H1 (cell line): ENCODE measurements at regions not wholly inside any gene's neighbourhood (a gene's known extent, or its start where the extent isn't known, plus 50 kb on each side); places are given as distances from the start of the nearest gene placed in this dataset.

ENCODE experiments used
- CTCF ChIA-PET: fragments of 300-600 bp; sonication (Branson Sonifier 250); formaldehyde crosslinking; loops from one replicate; lab custom pipeline; 2021; ENCODE audit not compliant: partially characterized antibody; lab: Charles Lee
- POLR2A ChIA-PET: fragments of 300-600 bp; sonication (Branson Sonifier 250); formaldehyde crosslinking; loops from one replicate; lab custom pipeline; 2021; ENCODE audit warnings: inconsistent platforms; ENCODE audit not compliant: partially characterized antibody; lab: Charles Lee
- DNase-seq, 2 experiments: peaks; one replicate each; pipeline versions ENCODE4 v3.0.0 to v3.0.0-alpha.2; 2010 to 2022; ENCODE audit warnings: low spot score in 2 of 2, low read depth in 1 of 2, mixed read lengths in 1 of 2
- FAIRE-seq: peaks from 2 replicates; lab custom pipeline; 2011; peaks lifted over from hg19 to GRCh38; lab: Jason Lieb, UNC
- H2AFZ ChIP-seq: 2 replicates; pipeline ENCODE4 v1.8.1; 2012; ENCODE audit warnings: low read length, inconsistent platforms
- H2AK5ac ChIP-seq: 2 replicates; pipeline ENCODE4 v1.6.1; 2013; ENCODE audit warnings: low read depth, low read length
- H2BK120ac ChIP-seq: replicated peaks from 2 replicates; pipeline ENCODE3; 2013; ENCODE audit warnings: low read depth, low read length, inconsistent platforms
- H2BK12ac ChIP-seq: 2 replicates; pipeline ENCODE4 v1.6.1; 2013; ENCODE audit warnings: low read depth, low read length
- H2BK15ac ChIP-seq: 2 replicates; pipeline ENCODE4 v1.6.1; 2013; ENCODE audit warnings: low read length
- H2BK20ac ChIP-seq: 2 replicates; pipeline ENCODE4 v1.6.1; 2013; ENCODE audit warnings: low read length
- H2BK5ac ChIP-seq: 2 replicates; pipeline ENCODE4 v1.6.1; 2013; ENCODE audit warnings: low read depth, low read length
- H3K14ac ChIP-seq: 2 replicates; pipeline ENCODE4 v1.6.1; 2013; ENCODE audit warnings: inconsistent platforms; ENCODE audit not compliant: insufficient read length
- H3K18ac ChIP-seq: 2 replicates; pipeline ENCODE4 v1.6.1; 2013; ENCODE audit warnings: low read length; ENCODE audit errors: extremely low read depth
- H3K23ac ChIP-seq: 2 replicates; pipeline ENCODE4 v1.6.1; 2013; ENCODE audit warnings: inconsistent platforms; ENCODE audit not compliant: insufficient read length
- H3K23me2 ChIP-seq: 2 replicates; pipeline ENCODE4 v1.6.1; 2013; ENCODE audit warnings: low read depth, low read length
- H3K27ac ChIP-seq: 2 replicates; pipeline ENCODE4 v1.6.1; 2011; ENCODE audit warnings: low read depth, low read length, inconsistent platforms
- H3K27me3 ChIP-seq, 4 experiments: replicated peaks in 1 of 4; 1 replicate in 1 of 4; 2 replicates in 3 of 4; pipeline versions ENCODE4 v1.6.1 to v1.8.1; 2011 to 2013; ENCODE audit warnings: low read length in 3 of 4, mild to moderate bottlenecking in 3 of 4, inconsistent platforms in 2 of 4, mixed read lengths in 2 of 4, moderate library complexity in 1 of 4; ENCODE audit not compliant: control insufficient read depth in 3 of 4, insufficient read depth in 3 of 4; ENCODE audit errors: extremely low read depth in 1 of 4
- H3K36me3 ChIP-seq, 4 experiments: 2 replicates each; pipeline versions ENCODE4 v1.6.1 to v1.8.1; 2011 to 2013; ENCODE audit warnings: mild to moderate bottlenecking in 4 of 4, low read length in 3 of 4, moderate library complexity in 2 of 4, control low read depth in 1 of 4, inconsistent platforms in 1 of 4; ENCODE audit not compliant: insufficient read depth in 4 of 4, control insufficient read depth in 2 of 4
- H3K4ac ChIP-seq: replicated peaks from 2 replicates; pipeline ENCODE3; 2013; ENCODE audit warnings: low read length, low read depth, mixed read lengths, inconsistent platforms; ENCODE audit not compliant: insufficient read length
- H3K4me1 ChIP-seq, 4 experiments: replicated peaks in 1 of 4; 1 replicate in 1 of 4; 2 replicates in 3 of 4; pipeline versions ENCODE4 v1.6.1 to v1.8.1; 2011 to 2013; ENCODE audit warnings: low read length in 3 of 4, inconsistent platforms in 2 of 4, mixed read lengths in 1 of 4; ENCODE audit not compliant: insufficient read depth in 4 of 4, control insufficient read depth in 3 of 4
- H3K4me2 ChIP-seq, 2 experiments: 2 replicates each; pipeline versions ENCODE4 v1.6.1 to v1.8.1; 2011 to 2013; ENCODE audit warnings: low read depth in 2 of 2, low read length in 2 of 2, control low read depth in 1 of 2, inconsistent platforms in 1 of 2, mild to moderate bottlenecking in 1 of 2; ENCODE audit not compliant: insufficient read depth in 1 of 2
- H3K4me3 ChIP-seq, 4 experiments: fragments of 200-600, 300-600 bp in 1 of 4; sonication (generic), shearing (Covaris generic), sonication (Bioruptor Twin) in 1 of 4; 2 replicates each; pipeline versions ENCODE4 v1.5.1 to v1.8.1; 2011 to 2016; ENCODE audit warnings: low read length in 4 of 4, low read depth in 3 of 4, control low read depth in 2 of 4, inconsistent platforms in 2 of 4, mild to moderate bottlenecking in 2 of 4, mixed read lengths in 1 of 4, moderate library complexity in 1 of 4; ENCODE audit not compliant: insufficient read depth in 2 of 4; ENCODE audit errors: extremely low read depth in 1 of 4
- H3K56ac ChIP-seq: replicated peaks from 2 replicates; pipeline ENCODE3; 2013; ENCODE audit warnings: low read depth, mild to moderate bottlenecking, mixed read lengths, low read length, inconsistent platforms; ENCODE audit not compliant: insufficient read length
- H3K79me1 ChIP-seq: 2 replicates; pipeline ENCODE4 v1.6.1; 2013; ENCODE audit warnings: low read depth, low read length, control low read depth
- H3K79me2 ChIP-seq, 2 experiments: 2 replicates each; pipeline versions ENCODE4 v1.6.1 to v1.8.1; 2012 to 2013; ENCODE audit warnings: low read length in 2 of 2, mild to moderate bottlenecking in 2 of 2, inconsistent platforms in 1 of 2; ENCODE audit not compliant: insufficient read depth in 2 of 2, control insufficient read depth in 1 of 2
- H3K9ac ChIP-seq, 4 experiments: replicated peaks in 1 of 4; 1 replicate in 1 of 4; 2 replicates in 3 of 4; pipeline versions ENCODE4 v1.6.1 to v1.8.1; 2011 to 2013; ENCODE audit warnings: low read depth in 3 of 4, low read length in 3 of 4, control low read depth in 2 of 4, mild to moderate bottlenecking in 2 of 4, moderate library complexity in 2 of 4, inconsistent platforms in 1 of 4; ENCODE audit errors: extremely low read depth in 1 of 4
- H3K9me3 ChIP-seq, 2 experiments: 2 replicates each; pipeline versions ENCODE4 v1.6.1 to v1.8.1; 2012 to 2013; ENCODE audit warnings: mild to moderate bottlenecking in 2 of 2, moderate library complexity in 2 of 2, control low read depth in 1 of 2, inconsistent platforms in 1 of 2, low read depth in 1 of 2, low read length in 1 of 2, mixed read lengths in 1 of 2; ENCODE audit not compliant: insufficient read depth in 2 of 2
- H4K20me1 ChIP-seq, 2 experiments: replicated peaks in 1 of 2; 2 replicates each; pipeline versions ENCODE3 to v1.8.1; 2011 to 2013; ENCODE audit warnings: inconsistent platforms in 2 of 2, low read length in 2 of 2, mild to moderate bottlenecking in 1 of 2; ENCODE audit not compliant: insufficient read depth in 2 of 2, control insufficient read depth in 1 of 2
- H4K5ac ChIP-seq: 2 replicates; pipeline ENCODE4 v1.6.1; 2013; ENCODE audit warnings: low read length, low read depth, mixed read lengths, inconsistent platforms; ENCODE audit not compliant: insufficient read length
- H4K8ac ChIP-seq: 2 replicates; pipeline ENCODE4 v1.8.0; 2013; ENCODE audit warnings: mild to moderate bottlenecking, moderate library complexity, low read length, inconsistent platforms; ENCODE audit not compliant: insufficient read depth; ENCODE audit errors: extremely low read depth
- H4K91ac ChIP-seq: replicated peaks from 2 replicates; pipeline ENCODE3; 2013; ENCODE audit warnings: low read length, mixed read lengths, inconsistent platforms; ENCODE audit not compliant: insufficient read length
- BACH1 ChIP-seq: IDR thresholded peaks from 2 replicates; pipeline ENCODE4 v1.6.1; 2012; ENCODE audit warnings: low read length, improper control_type of control experiment
- BRCA1 ChIP-seq: IDR thresholded peaks from 2 replicates; pipeline ENCODE4 v1.6.1; 2012; ENCODE audit warnings: low read depth, low read length, improper control_type of control experiment
- CEBPB ChIP-seq: IDR thresholded peaks from 2 replicates; pipeline ENCODE4 v1.6.1; 2012; ENCODE audit warnings: low read depth, low read length
- CHD1 ChIP-seq: IDR thresholded peaks from 2 replicates; pipeline ENCODE4 v1.6.1; 2012; ENCODE audit warnings: low read depth, low read length, improper control_type of control experiment
- EGR1 ChIP-seq: IDR thresholded peaks from 2 replicates; pipeline ENCODE4 v1.6.1; 2011; ENCODE audit warnings: low read depth, low read length, borderline replicate concordance
- GTF2F1 ChIP-seq: IDR thresholded peaks from 2 replicates; pipeline ENCODE4 v1.6.1; 2012; ENCODE audit warnings: low read depth, low read length, improper control_type of control experiment, borderline replicate concordance
- KDM5A ChIP-seq: fragments of 200-600 bp; IDR thresholded peaks from 2 replicates; pipeline ENCODE4 v1.7.1; 2012; ENCODE audit warnings: mild to moderate bottlenecking, low read length, inconsistent platforms, mixed read lengths
- NANOG ChIP-seq: IDR thresholded peaks from 2 replicates; pipeline ENCODE4 v1.6.1; 2011; ENCODE audit warnings: low read length, low read depth, mild to moderate bottlenecking, inconsistent platforms; ENCODE audit not compliant: insufficient read depth, poor library complexity, severe bottlenecking
- RNF2 ChIP-seq: fragments of 200-900, 300-1000 bp; sonication (generic); IDR thresholded peaks from 2 replicates; pipeline ENCODE4 v1.7.1; 2016; ENCODE audit warnings: borderline replicate concordance, low read depth, mild to moderate bottlenecking, antibody characterized with exemption, low read length; ENCODE audit not compliant: poor library complexity, severe bottlenecking; ENCODE audit errors: missing control alignments
- SIRT6 ChIP-seq: IDR thresholded peaks from one replicate; pipeline ENCODE4 v1.7.1; 2012; ENCODE audit warnings: low read length, inconsistent platforms
- SUZ12 ChIP-seq: fragments of 200-600 bp; sonication (generic); IDR thresholded peaks from 2 replicates; pipeline ENCODE4 v1.6.1; 2012; ENCODE audit warnings: mild to moderate bottlenecking, inconsistent platforms, low read length, moderate library complexity, mixed read lengths
- WGBS, 2 experiments: shearing (Covaris generic) in 1 of 2; methylation state at CpG; one replicate each; pipeline versions ENCODE4 v1.1.6 to v1.1.7; 2013 to 2015; ENCODE audit warnings: low lambda C conversion rate in 2 of 2, mixed read lengths in 2 of 2, inconsistent platforms in 1 of 2, low coverage in 1 of 2, missing lambda C conversion rate in 1 of 2; ENCODE audit not compliant: insufficient replicate concordance in 2 of 2, insufficient coverage in 1 of 2, insufficient read length in 1 of 2; ENCODE audit errors: extremely low coverage in 1 of 2, missing lambda C conversion rate in 1 of 2; 5-methylcytosine and 5-hydroxymethylcytosine counted together
- TF ChIP-seq, protein P1 (sequence below): IDR thresholded peaks from 2 replicates; pipeline ENCODE4 v1.6.1; 2012; ENCODE audit warnings: low read length, inconsistent platforms
- TF ChIP-seq, protein P2 (sequence below): IDR thresholded peaks from 2 replicates; pipeline ENCODE4 v1.6.1; 2011; ENCODE audit warnings: low read length, improper control_type of control experiment

DNA sequence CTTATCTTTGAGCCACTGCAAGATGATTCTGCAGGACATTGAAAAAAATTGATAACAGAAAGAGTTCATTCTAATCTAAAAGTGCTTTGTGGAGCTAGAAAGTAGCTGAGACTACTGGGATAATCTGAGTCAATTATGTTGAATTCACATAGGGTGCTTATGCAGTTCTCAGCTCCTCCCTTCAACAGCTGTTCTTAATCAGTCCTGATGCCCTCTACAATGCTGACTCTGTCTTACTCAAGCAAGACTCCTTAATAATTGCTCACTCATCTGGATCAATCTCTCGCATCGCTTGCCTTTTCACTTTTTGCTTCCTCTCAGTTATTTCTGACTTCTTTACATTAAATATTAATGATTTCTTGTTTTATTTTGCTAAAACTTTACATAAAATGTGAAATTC is 182.1 kb downstream of the PCDH17 start:
- FAIRE-seq (no peak), DNase-seq (no peak)
- H3K9ac ChIP-seq, result no peak overlapping the region
- H3K23ac ChIP-seq, result no peak overlapping the region
- H3K9me3 ChIP-seq, result no peaks in the 10 kb centered on the region
- 97% methylated on average over 2 of the region's 2 CpGs; no CpG with 5 or more reads in 1 of the 2 experiments for WGBS, 2 experiments
- H3K14ac ChIP-seq, result no peak overlapping the region
- H3K79me2 ChIP-seq, result no peaks in the 10 kb centered on the region
- H3K23me2 ChIP-seq, result no peaks in the 10 kb centered on the region
- no peak overlapping the region for H3K4ac ChIP-seq
- H3K36me3 ChIP-seq, result no peaks in the 10 kb centered on the region
- no peak overlapping the region for H3K4me3 ChIP-seq
- H2BK15ac ChIP-seq, result no peak overlapping the region
- H4K91ac ChIP-seq, result no peak overlapping the region
- no peak overlapping the region for H2BK120ac ChIP-seq
- no peak overlapping the region for H2BK20ac ChIP-seq
- H3K56ac ChIP-seq, result no peak overlapping the region
- no peaks in the 10 kb centered on the region for H3K4me1 ChIP-seq
- H3K18ac ChIP-seq, result no peak overlapping the region
- no peak overlapping the region for H2BK5ac ChIP-seq
- no peak overlapping the region for H4K5ac ChIP-seq
- CTCF ChIA-PET, result no interaction called here
- no peak overlapping the region for H4K8ac ChIP-seq
- POLR2A ChIA-PET, result no interaction called here
- H2BK12ac ChIP-seq, result no peak overlapping the region
- no peaks in the 10 kb centered on the region for H4K20me1 ChIP-seq
- H2AK5ac ChIP-seq, result no peak overlapping the region
- H3K27me3 ChIP-seq, result no peaks in the 10 kb centered on the region
- H2AFZ ChIP-seq, result no peak overlapping the region
- no peaks in the 10 kb centered on the region for H3K79me1 ChIP-seq
- H3K27ac ChIP-seq, result no peak overlapping the region
- no peak overlapping the region for H3K4me2 ChIP-seq
- TF ChIP-seq, protein P1, sequence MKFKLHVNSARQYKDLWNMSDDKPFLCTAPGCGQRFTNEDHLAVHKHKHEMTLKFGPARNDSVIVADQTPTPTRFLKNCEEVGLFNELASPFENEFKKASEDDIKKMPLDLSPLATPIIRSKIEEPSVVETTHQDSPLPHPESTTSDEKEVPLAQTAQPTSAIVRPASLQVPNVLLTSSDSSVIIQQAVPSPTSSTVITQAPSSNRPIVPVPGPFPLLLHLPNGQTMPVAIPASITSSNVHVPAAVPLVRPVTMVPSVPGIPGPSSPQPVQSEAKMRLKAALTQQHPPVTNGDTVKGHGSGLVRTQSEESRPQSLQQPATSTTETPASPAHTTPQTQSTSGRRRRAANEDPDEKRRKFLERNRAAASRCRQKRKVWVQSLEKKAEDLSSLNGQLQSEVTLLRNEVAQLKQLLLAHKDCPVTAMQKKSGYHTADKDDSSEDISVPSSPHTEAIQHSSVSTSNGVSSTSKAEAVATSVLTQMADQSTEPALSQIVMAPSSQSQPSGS, result no peak
- TF ChIP-seq, protein P2, sequence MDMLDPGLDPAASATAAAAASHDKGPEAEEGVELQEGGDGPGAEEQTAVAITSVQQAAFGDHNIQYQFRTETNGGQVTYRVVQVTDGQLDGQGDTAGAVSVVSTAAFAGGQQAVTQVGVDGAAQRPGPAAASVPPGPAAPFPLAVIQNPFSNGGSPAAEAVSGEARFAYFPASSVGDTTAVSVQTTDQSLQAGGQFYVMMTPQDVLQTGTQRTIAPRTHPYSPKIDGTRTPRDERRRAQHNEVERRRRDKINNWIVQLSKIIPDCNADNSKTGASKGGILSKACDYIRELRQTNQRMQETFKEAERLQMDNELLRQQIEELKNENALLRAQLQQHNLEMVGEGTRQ, result no peak
- no peak for TF ChIP-seq SIRT6
- no peak for TF ChIP-seq NANOG
- TF ChIP-seq RNF2, result no peak
- TF ChIP-seq BRCA1, result no peak
- TF ChIP-seq GTF2F1, result no peak
- TF ChIP-seq BACH1, result no peak
- TF ChIP-seq CHD1, result no peak
- TF ChIP-seq CEBPB, result no peak
- no peak for TF ChIP-seq EGR1
- TF ChIP-seq SUZ12, result no peak
- no peak for TF ChIP-seq KDM5A
